SH-SY5Y (cell line): ENCODE measurements at regions not wholly inside any gene's neighbourhood (a gene's known extent, or its start where the extent isn't known, plus 50 kb on each side); places are given as distances from the start of the nearest gene placed in this dataset.

Experiments
- GATA2 ChIP-seq: IDR thresholded peaks from 2 replicates; pipeline ENCODE4 v1.6.1; 2011; ENCODE audit warnings: mild to moderate bottlenecking, low read depth, low read length
- GATA3 ChIP-seq: IDR thresholded peaks from 2 replicates; pipeline ENCODE4 v1.6.1; 2011; ENCODE audit warnings: low read depth, mild to moderate bottlenecking, low read length, moderate library complexity

- TF ChIP-seq GATA2 (no peak), GATA3 (no peak)
Observed at GRCh38 chr12:107951024-107951423, 176.5 kb downstream of the ASCL4 start.
